NCI-H82 treated with DMSO at 0.1 percent for 48 hours (cell line): ENCODE measurements at regions not wholly inside any gene's neighbourhood (a gene's known extent, or its start where the extent isn't known, plus 50 kb on each side); places are given as distances from the start of the nearest gene placed in this dataset.
A peak's percentile ranks its signal among the peaks of the same experiment; 100 is the strongest.
"Not testable (repeated sequence)": the region's sequence is repeated elsewhere in the genome, so short reads cannot be mapped to it uniquely, and the experiment has no call there.

Experiments used
- DNase-seq: peaks from one replicate; lab custom pipeline; 2025; ENCODE audit not compliant: unreplicated experiment; lab: John Stamatoyannopoulos, UW

- DNase-seq, result no peak
These were observed 332.5 kb downstream of the VRK1 start for GRCh38 chr14:97129639-97130038.

- DNase-seq, result not testable (repeated sequence)
These were observed 338.7 kb downstream of the VRK1 start for GRCh38 chr14:97135847-97136246.

- DNase-seq, result no peak
These were observed 340.5 kb downstream of the VRK1 start for GRCh38 chr14:97137705-97138104.

GRCh38 chr14:97138801-97139200, 341.6 kb downstream of the VRK1 start:
- DNase-seq, result peak; percentile 63

GRCh38 chr14:97143011-97143410, 345.8 kb downstream of the VRK1 start:
- no peak for DNase-seq

GRCh38 chr14:97143456-97143855, 346.3 kb downstream of the VRK1 start:
- no peak for DNase-seq

- DNase-seq, result not testable (repeated sequence)
These were observed 350.8 kb downstream of the VRK1 start for GRCh38 chr14:97148021-97148420.

GRCh38 chr14:97149775-97150174, 352.6 kb downstream of the VRK1 start:
- no peak for DNase-seq

- no peak for DNase-seq
These were observed 356.3 kb downstream of the VRK1 start for GRCh38 chr14:97153527-97153926.

- no peak for DNase-seq
These were observed 358.1 kb downstream of the VRK1 start for GRCh38 chr14:97155320-97155719.

GRCh38 chr14:97155814-97156213, 358.6 kb downstream of the VRK1 start:
- no peak for DNase-seq

- no peak for DNase-seq
These were observed 359.5 kb downstream of the VRK1 start for GRCh38 chr14:97156705-97157104.

GRCh38 chr14:97158102-97158501, 360.9 kb downstream of the VRK1 start:
- DNase-seq, result no peak

- no peak for DNase-seq
These were observed 361.9 kb downstream of the VRK1 start for GRCh38 chr14:97159124-97159523.

- DNase-seq, result no peak
These were observed 365.4 kb downstream of the VRK1 start for GRCh38 chr14:97162621-97163020.

- no peak for DNase-seq
These were observed 366.8 kb downstream of the VRK1 start for GRCh38 chr14:97164021-97164420.

- DNase-seq, result peak; percentile 48
These were observed 369.3 kb downstream of the VRK1 start for GRCh38 chr14:97166497-97166896.

GRCh38 chr14:97167577-97167976, 370.4 kb downstream of the VRK1 start:
- DNase-seq, result not testable (repeated sequence)

- no peak for DNase-seq
These were observed 375.5 kb downstream of the VRK1 start for GRCh38 chr14:97172644-97173043.

GRCh38 chr14:97177016-97177415, 379.8 kb downstream of the VRK1 start:
- DNase-seq, result peak; percentile 28

- DNase-seq, result no peak
These were observed 380.5 kb downstream of the VRK1 start for GRCh38 chr14:97177635-97178034.

- DNase-seq, result no peak
These were observed 381.6 kb downstream of the VRK1 start for GRCh38 chr14:97178781-97179180.

GRCh38 chr14:97179573-97179972, 382.4 kb downstream of the VRK1 start:
- no peak for DNase-seq
